ENCODE measurements at regions not wholly inside any gene's neighbourhood (a gene's known extent, or its start where the extent isn't known, plus 50 kb on each side); places are given as distances from the start of the nearest gene placed in this dataset.

- Histone ChIP-seq H3K27ac (no peak overlapping the region), H3K9me3 (no peaks in the 10 kb centered on the region), H3K36me3 (no peaks in the 10 kb centered on the region), H3K4me1 (no peaks in the 10 kb centered on the region), H3K27me3 (no peaks in the 10 kb centered on the region), H3K4me3 (no peak overlapping the region)
- no peak for DNase-seq
- no peak for TF ChIP-seq EP300 (IDR thresholded peaks at IDR 0.05)
- no peak for TF ChIP-seq POLR2AphosphoS5 (IDR thresholded peaks at IDR 0.05)
- TF ChIP-seq, protein P1, sequence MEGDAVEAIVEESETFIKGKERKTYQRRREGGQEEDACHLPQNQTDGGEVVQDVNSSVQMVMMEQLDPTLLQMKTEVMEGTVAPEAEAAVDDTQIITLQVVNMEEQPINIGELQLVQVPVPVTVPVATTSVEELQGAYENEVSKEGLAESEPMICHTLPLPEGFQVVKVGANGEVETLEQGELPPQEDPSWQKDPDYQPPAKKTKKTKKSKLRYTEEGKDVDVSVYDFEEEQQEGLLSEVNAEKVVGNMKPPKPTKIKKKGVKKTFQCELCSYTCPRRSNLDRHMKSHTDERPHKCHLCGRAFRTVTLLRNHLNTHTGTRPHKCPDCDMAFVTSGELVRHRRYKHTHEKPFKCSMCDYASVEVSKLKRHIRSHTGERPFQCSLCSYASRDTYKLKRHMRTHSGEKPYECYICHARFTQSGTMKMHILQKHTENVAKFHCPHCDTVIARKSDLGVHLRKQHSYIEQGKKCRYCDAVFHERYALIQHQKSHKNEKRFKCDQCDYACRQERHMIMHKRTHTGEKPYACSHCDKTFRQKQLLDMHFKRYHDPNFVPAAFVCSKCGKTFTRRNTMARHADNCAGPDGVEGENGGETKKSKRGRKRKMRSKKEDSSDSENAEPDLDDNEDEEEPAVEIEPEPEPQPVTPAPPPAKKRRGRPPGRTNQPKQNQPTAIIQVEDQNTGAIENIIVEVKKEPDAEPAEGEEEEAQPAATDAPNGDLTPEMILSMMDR (IDR thresholded peaks at IDR 0.05): no peak
- no peak for TF ChIP-seq POLR2A (IDR thresholded peaks at IDR 0.05)
- no peak for ATAC-seq (ENCODE audit: low FRiP score in 2 of 2)
Observed at GRCh38 chr12:59916988-59917387, 321.2 kb downstream of the SLC16A7 start.

DNA sequence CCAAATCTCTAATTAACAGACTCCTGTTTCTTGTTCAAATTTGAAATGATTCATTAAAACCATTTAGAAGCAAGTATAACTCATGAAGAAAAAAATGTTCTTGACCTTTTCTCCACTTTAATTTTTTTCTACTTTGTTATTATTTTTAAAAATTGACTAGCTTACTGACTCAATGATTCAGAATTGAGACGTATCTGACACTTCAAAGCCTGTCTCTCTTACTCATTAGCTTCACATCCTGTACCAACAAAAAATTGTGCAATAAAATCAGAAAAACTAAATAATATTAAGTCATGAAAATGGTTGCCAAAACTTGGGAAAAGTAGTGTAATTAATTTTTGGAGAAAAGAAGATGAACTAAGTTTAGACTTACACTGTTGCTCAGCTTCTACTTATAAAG, 331.2 kb downstream of the SLC16A7 start:
- Histone ChIP-seq H3K9me3 (no peaks in the 10 kb centered on the region), H3K27me3 (no peaks in the 10 kb centered on the region), H3K27ac (no peak overlapping the region), H3K4me1 (no peaks in the 10 kb centered on the region), H3K36me3 (no peaks in the 10 kb centered on the region), H3K4me3 (no peak overlapping the region)
- no peak for ATAC-seq (ENCODE audit: low FRiP score in 2 of 2)
- DNase-seq: no peak
- no peak for TF ChIP-seq POLR2A (IDR thresholded peaks at IDR 0.05)
- TF ChIP-seq EP300 (IDR thresholded peaks at IDR 0.05): no peak
- no peak for TF ChIP-seq POLR2AphosphoS5 (IDR thresholded peaks at IDR 0.05)
- TF ChIP-seq, protein P1 (IDR thresholded peaks at IDR 0.05): no peak
- 57 to 60% methylated on average over 1 of the region's 1 CpG for WGBS, 2 donors

DNA sequence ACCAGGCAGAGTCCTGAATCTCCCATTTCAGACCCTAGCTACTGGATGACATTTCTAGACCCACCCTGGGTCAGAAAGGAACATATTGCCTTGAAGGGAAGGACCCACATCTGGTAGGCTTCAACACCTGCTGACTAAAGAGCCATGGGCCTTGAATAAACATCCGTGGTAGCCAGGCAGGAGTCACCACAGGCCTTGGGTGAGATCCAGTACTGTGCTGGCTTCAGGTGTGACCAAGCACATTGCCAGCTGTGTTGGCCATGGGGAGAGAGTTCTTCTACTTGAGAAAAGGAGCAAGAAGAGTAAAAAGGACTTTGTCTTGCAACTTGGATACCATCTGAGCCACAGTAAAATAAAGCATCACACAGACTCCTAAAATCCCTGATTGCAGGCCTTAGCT, 332.6 kb downstream of the SLC16A7 start:
- DNase-seq (no peak), ATAC-seq (ENCODE audit: low FRiP score in 2 of 2) (no peak)
- Histone ChIP-seq H3K27me3 (no peaks in the 10 kb centered on the region), H3K27ac (no peak overlapping the region), H3K4me3 (no peak overlapping the region), H3K9me3 (no peaks in the 10 kb centered on the region), H3K4me1 (no peaks in the 10 kb centered on the region), H3K36me3 (no peaks in the 10 kb centered on the region)
- WGBS, 2 donors: 80 to 88% methylated on average over 1 of the region's 1 CpG
- TF ChIP-seq POLR2A (IDR thresholded peaks at IDR 0.05) (no peak), POLR2AphosphoS5 (IDR thresholded peaks at IDR 0.05) (no peak)

GRCh38 chr12:59929110-59929509, 333.3 kb downstream of the SLC16A7 start:
- ATAC-seq (ENCODE audit: low FRiP score in 2 of 2) (no peak), DNase-seq (no peak)
- WGBS, 2 donors: 87 to 94% methylated on average over 1 to 2 of the region's 2 CpGs
- no peak overlapping the region for H3K4me3 ChIP-seq
- H3K36me3 ChIP-seq: no peaks in the 10 kb centered on the region
- H3K4me1 ChIP-seq: no peaks in the 10 kb centered on the region
- H3K27ac ChIP-seq: no peak overlapping the region
- TF ChIP-seq POLR2A (IDR thresholded peaks at IDR 0.05): no peak
- TF ChIP-seq EP300 (IDR thresholded peaks at IDR 0.05): no peak
- TF ChIP-seq, protein P1 (IDR thresholded peaks at IDR 0.05): no peak
- no peak for TF ChIP-seq POLR2AphosphoS5 (IDR thresholded peaks at IDR 0.05)
- no peaks in the 10 kb centered on the region for H3K27me3 ChIP-seq
- H3K9me3 ChIP-seq: no peaks in the 10 kb centered on the region

- no peak overlapping the region for H3K27ac ChIP-seq
- H3K36me3 ChIP-seq: no peaks in the 10 kb centered on the region
- no peak for ATAC-seq (ENCODE audit: low FRiP score in 2 of 2)
- DNase-seq: no peak
- H3K4me3 ChIP-seq: no peak overlapping the region
- 85 to 89% methylated on average over 1 of the region's 1 CpG for WGBS, 2 donors
- H3K27me3 ChIP-seq: no peaks in the 10 kb centered on the region
- H3K9me3 ChIP-seq: no peaks in the 10 kb centered on the region
- H3K4me1 ChIP-seq: no peaks in the 10 kb centered on the region
- TF ChIP-seq POLR2A (IDR thresholded peaks at IDR 0.05): no peak
- TF ChIP-seq, protein P1 (IDR thresholded peaks at IDR 0.05): no peak
- no peak for TF ChIP-seq POLR2AphosphoS5 (IDR thresholded peaks at IDR 0.05)
- TF ChIP-seq EP300 (IDR thresholded peaks at IDR 0.05): no peak
Observed at GRCh38 chr12:59934486-59934885, 338.7 kb downstream of the SLC16A7 start.
